GM18502 (cell line): ENCODE measurements at regions not wholly inside any gene's neighbourhood (a gene's known extent, or its start where the extent isn't known, plus 50 kb on each side); places are given as distances from the start of the nearest gene placed in this dataset.

Source experiments
- ATAC-seq: cut with Tn5 transposase; IDR thresholded peaks from one replicate; pipeline ENCODE4 v1.9.1; 2021; ENCODE audit warnings: mild to moderate bottlenecking; ENCODE audit not compliant: unreplicated experiment, poor library complexity

DNA sequence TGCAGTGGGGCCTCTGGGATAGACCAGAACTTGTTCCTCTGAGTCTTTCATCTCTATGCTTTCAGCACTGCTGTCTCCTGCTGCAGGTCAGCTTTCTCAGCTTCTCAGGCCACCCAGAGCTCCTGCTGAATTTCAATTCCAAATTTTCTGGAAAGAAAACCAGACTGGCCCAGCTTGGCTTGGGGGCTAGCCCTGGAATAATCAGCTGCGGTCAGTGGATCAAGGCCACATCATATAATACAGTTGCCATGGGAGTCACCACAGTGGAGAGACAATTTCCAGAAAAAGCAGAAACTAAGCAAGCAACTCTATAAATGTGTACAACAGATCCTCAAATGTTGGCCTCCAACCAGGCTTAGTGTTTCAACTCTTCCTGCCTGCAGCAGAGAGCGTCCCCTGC, 91.1 kb upstream of the SLC24A5 start:
- ATAC-seq = no peak

DNA sequence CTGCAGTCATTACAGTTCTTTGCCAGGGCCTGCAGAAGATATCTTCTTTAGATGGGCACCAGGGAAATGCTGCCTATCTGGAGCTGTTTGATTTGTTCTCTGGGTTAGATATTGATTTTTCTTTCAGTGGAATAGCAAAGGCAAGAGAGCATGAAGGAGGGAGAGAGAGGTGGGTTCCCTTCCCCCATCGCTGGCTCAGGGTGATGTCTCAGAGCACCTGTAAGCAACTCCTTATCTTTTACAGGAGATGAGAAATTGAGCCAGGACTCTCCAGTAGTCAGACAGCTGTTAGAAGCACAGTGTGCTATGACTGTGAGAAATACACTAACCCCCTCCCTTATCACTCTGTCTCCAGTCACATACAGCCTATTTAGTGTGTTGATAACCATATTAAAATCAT, 89.3 kb upstream of the SLC24A5 start:
- no peak for ATAC-seq

DNA sequence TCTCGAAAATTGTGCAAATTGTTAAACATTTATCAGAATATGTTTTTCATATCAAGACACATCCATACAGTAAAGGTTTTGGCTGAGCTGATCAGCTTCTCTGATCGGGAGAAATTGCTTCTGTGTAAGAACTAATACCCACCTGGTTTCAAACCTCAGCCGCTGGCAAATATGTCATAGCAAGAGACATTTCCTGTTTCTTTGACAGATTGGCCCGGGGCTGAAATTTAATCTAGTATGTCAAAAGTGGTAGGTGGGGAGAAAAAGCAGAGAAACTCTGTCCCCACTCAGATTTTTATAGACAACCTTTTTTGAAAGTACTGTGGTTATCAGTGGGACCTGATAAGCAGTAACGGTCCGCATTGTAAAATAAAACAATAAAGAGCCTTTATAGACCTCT, 88.8 kb upstream of the SLC24A5 start:
- no peak for ATAC-seq

DNA sequence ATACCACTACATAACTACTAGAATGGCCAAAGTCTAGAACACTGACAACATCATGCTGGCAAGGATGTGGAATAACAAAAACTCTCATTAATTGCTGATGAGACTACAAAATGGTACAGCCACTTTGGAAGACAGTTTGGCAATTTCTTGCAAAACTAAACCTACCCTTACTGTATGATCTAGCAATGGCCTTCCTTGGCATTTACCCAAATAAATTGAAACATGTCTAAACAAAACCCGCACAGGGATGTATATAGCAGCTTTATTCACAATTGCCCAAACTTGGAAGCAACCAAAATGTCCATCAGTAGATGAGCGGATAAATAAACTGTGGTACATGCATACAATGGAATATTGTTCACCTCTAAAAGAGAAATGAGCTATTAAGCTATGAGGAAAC, 87.9 kb upstream of the SLC24A5 start:
- no peak for ATAC-seq

DNA sequence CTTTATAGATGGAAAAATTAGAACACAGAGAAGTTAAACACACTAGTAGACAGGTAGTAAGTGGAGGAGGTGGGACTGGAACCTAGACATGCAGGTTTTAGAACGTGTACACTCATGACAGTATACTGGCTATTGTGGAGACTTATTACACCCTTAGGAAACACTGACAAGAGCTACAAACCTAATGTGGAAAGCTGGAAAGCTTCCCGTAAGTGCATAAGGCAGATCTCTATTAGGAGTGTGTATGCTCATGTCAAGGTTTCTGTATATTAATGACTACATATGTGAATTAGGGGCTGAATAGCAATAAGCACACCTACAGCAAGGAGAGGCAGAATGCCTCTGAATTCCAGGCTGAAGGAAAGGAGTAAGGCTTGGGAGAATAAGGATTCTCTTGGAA, 82.6 kb upstream of the SLC24A5 start:
- ATAC-seq = no peak

DNA sequence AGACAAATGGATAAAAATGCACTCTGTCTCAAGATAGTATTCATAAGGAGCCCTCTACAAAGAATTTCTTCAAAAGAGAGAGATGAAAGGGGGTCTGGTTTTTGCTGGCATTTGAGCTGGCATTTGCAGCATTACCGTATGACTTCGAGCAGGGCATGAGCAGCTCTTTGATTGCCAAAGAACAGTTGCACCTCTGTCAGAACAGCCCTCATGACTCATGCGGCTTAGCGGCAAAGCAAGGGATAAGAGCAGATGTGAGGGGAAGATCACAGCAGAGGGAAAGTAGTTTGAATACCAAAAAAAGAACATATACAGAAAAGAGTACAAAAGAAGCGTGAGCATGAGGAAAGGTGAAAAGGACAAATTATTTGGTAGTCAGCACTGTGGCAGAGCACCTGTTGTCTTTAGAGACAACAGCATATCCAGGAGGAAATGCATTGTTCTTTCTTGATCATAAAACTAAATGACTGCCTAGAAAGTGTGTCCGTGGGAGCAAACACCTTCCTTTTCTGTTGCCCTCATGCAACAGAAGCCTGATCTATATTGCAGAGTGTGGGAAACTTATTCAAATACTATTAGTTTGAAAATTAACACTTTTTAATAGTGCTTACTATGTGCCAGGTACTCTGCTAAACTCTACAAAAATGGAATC, 80.5 kb upstream of the SLC24A5 start:
- ATAC-seq = no peak

DNA sequence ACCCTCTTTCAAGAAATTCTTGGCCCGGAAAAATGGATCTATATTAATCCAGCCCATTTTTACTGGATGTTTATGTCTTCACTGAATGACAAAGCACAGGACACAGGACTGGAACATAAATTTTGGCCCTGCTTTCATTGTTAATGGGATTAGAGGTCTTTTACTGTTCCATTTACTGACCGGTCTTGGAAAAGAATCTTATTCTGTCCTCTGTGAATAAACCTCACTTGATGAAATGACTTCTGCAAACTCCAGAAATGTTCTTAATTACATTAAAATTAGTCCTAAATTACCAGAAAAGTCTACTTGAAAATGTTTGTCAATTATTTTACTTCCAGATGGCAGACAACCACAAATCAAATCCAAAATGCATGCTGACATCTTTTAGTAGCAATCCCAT, 79.3 kb upstream of the SLC24A5 start:
- no peak for ATAC-seq

DNA sequence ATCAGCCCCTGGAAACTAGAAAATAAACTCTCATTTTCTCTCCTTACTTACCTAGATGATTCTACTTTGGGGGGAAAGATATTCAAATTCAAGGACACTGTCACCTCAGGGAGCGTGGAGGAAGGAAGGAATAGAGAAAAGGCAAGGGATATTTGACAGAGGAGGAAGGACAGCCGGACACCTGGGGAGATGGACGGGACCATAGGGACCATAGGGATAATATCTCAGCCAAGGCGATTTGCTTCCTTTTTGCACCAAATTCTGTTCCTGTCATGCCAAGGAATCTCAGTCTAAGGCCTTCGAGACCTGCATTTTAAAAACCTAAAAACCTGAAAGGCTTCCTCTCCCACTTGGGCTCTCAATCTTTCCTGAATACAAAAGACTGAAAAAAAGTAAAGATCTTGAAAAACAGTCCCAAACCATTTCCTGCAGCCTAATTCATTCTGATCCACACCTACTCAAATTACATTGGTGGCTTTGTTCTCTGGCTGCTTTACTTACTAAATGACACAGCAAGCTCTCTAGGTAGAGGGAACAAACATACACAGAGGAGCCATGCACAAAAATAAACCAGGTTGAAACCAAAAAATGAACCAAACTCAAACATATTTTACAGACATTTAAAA, 73.9 kb upstream of the SLC24A5 start:
- no peak for ATAC-seq

DNA sequence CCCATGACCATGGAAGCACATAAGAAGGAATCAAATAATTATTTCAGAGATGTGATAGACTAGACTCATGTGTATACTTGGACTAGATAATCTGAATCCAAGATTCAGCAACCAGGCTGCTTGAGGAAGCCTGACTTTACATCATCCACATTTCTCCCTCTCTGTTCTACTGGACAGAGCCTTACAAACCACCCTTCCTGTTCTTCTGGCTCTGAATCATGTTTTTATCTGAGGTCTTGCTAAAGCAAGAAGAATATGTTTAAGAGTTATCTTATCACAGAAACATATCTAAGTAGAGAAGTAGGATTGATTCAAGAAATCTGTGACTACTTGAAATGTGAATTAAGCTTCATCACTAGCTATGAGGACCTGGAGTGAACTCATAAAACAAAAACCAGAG, 71.1 kb upstream of the SLC24A5 start:
- ATAC-seq = no peak

DNA sequence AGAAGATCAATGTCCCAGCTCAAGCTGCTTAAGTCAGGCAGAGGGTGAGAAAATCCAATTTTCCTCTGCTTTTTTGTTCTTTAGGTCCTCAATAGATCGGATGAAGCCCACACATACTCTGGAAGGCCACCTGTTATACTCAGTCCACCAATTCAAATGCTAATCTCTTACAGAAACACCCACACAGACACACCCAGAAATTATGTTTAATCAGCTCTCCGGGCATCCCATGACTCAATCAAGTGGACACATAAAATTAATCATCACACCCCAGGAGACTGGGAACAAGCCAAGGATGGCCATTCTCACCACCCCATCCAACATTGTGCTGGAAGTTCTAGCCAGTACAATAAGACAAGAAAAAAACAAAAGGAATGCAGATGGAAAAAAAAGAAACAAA, 67.8 kb upstream of the SLC24A5 start:
- no peak for ATAC-seq

DNA sequence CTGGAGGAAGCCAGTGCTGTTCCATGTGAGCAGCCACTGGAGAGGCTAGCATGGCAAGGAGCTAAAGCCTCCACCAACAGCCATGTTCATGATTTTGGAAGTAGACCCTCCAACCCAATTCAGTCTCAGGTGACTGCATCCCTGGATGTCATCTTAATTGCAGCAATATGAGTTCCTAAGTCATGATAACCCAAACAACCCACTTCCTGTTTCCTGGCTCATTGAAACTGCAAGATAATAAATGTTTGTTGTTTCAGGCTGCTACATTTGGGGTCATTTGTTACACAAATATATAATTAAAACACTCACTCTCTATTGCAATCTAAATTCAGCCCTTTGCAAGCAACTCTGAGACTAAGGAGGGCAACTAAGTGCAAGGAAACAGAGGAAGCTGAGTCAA, 62.4 kb upstream of the SLC24A5 start:
- ATAC-seq = no peak

DNA sequence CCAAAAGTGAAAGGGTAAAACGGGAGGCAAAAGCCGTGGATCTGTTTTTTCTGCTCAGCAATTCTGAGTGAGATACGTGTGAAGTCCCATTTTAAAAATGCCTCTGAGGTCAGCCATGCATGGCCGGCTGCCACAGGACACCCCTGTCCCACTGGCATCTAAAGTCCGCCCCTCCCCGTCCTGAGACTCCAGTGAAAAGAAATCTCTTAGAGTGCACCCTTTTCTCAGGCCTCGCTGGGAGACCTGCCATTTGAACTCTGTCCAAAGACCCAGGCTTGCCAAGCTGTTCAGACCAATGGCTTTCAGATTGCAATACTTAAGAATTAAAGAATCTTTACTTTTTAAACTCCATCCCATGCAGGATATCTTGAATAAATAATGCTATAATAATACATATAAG, 61.0 kb upstream of the SLC24A5 start:
- no peak for ATAC-seq

DNA sequence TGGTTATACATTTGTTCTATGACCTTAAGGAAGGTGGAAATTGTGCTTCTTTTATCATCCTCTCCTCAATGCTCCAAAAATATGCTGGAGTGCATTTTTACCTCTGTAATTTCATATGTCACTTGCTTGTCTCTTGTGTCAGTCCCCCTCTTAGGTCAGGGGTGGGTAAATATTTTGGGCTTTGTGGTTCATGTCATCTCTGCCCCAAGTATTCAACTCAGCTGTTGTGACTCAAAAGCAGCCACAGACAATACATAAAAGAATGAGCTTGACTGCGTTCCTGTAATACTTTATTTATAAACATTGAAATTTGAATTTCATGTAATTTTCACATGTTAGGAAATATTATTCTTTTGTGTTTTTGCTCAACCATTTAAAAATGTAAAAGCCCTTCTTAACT, 60.4 kb upstream of the SLC24A5 start:
- no peak for ATAC-seq

DNA sequence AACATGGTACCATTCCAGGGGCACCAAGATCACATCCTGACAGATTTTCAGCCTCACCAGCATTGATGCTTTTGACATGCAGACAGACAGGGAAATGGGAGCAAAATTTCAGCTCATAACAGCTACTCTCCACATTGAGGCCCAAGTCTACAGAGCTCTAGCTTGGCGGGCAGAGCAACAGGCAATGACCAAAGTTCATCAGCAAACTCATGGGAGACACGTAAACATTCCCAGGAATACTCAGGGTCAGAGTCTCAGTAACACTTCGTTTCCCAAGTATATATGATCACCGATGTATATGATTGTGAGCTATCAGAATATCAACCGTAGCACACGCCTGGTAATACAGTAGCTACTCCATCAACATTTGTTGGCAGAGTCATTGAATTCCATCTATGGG, 59.2 kb upstream of the SLC24A5 start:
- no peak for ATAC-seq

DNA sequence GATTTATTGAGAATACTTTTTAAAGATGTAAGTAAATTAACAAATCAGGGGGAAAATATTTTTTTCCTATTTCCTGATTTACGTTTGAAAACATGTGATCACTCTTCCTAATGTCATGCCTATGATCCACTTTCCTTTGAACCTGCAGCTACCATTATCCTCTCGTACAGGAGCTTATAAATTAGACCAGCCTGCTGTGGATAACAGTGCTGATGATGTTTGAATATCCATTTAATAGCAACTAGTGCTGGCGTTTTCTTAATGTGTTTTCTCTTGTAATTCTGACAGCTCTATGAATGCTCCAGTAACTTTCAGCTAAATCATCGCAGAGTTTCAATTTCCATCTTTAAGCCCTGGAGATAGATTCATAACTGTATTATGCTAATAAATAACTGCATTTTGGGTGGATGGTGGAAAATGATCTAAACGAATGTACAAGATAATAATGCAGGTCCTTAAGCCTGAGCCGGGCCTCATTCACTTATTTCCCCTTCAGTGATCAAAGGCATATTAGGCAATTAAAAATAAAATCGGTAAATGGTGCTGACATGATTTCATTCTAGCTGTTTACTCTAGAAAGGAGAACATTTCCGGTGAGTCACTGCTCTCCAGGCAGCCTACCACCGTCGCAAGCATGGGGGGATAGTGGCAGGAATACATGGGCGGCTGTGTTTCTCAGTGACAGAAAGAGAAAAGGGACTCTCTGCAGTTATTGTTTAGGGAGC, 58.5 kb upstream of the SLC24A5 start:
- no peak for ATAC-seq

DNA sequence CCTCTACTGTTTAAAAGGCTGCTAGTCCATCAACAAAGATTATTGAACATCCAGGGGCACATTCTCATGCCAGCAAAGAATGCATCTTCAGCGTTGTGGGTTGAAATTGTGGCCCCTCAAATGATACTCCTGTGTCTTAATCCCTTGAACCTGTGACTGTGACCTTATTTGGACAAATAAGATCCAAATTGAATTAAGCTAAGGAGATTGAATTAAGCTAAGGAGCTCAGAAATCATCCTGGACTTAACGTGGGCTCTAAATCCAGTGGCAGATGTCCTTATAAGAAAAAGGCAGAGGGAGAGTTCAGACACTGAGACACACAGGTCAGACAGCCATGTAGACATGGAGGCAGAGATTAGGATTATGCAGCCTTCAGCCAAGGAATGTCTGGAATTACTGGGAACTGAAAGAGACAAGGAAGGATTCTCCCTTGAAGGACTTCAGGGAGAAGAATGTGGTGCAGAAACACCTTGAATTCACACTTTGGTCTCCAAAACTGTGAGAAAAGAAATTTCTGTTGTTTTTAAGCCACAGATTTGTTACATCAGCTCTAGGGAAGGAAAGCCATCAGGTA, 57.3 kb upstream of the SLC24A5 start:
- ATAC-seq = no peak

DNA sequence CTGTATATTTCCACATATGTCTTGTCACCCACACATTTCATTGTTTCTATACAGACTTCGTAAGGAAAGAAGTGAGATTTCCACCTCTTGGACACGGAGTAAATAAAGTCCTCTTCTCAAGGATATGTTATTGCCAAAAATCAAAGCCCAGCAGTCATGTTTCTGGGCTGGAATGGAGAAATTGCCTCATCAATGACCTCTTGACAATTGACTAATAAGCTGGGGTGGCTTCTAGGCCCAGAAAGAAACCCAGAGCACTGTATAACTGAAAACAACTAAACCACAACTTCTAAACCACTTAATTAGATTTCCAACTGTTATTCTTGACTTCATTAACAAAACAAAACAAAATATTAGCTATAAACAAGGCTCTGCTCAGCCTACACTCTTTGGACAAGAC, 56.4 kb upstream of the SLC24A5 start:
- ATAC-seq = no peak

DNA sequence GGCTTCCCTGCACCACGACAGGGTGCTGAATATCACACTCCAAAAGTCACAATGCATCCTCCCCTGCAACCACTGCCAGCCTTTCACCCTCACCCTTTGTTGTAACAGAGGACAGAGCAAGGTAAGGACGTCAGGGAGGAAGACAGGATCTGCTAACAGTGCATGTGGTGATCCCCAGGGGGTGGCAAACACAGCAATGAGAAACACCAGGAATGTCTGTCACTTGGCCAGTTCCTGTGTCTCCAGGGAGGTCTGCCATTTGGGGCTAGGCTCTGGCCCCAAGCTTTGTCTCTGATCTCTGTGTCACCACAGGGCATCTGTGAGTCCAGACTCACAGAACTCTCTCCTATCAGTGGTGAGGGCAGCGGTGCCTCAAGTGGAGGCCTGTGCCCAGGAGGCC, 54.3 kb upstream of the SLC24A5 start:
- ATAC-seq = no peak
